BLaER1 treated with 17β-estradiol and CSF1 and Interleukin-3, amounts not matched to agents 10 nM and 100 nM (cell line): ENCODE measurements at regions not wholly inside any gene's neighbourhood (a gene's known extent, or its start where the extent isn't known, plus 50 kb on each side); places are given as distances from the start of the nearest gene placed in this dataset.

ENCODE experiments used
- H3K27ac ChIP-seq, 11 experiments: shearing (Covaris generic); formaldehyde crosslinking; 2 replicates each; pipeline ENCODE4 v1.8.1; 2022
- H3K27me3 ChIP-seq, 11 experiments: shearing (Covaris generic); formaldehyde crosslinking; 2 replicates each; pipeline ENCODE4 v1.8.1; 2022
- H3K36me3 ChIP-seq, 11 experiments: shearing (Covaris generic); formaldehyde crosslinking; 2 replicates each; pipeline ENCODE4 v1.8.1; 2022
- H3K4me1 ChIP-seq, 10 experiments: shearing (Covaris generic); formaldehyde crosslinking; 2 replicates each; pipeline ENCODE4 v1.8.1; 2022
- H3K4me2 ChIP-seq, 11 experiments: shearing (Covaris generic); formaldehyde crosslinking; 2 replicates each; pipeline ENCODE4 v1.8.1; 2022
- H3K4me3 ChIP-seq, 10 experiments: shearing (Covaris generic); formaldehyde crosslinking; 2 replicates each; pipeline ENCODE4 v1.8.1; 2022
- H3K9ac ChIP-seq, 11 experiments: shearing (Covaris generic); formaldehyde crosslinking; 2 replicates each; pipeline ENCODE4 v1.8.1; 2022
- H3K9me3 ChIP-seq, 11 experiments: shearing (Covaris generic); formaldehyde crosslinking; replicated peaks in 1 of 11; 2 replicates each; pipeline ENCODE4 v1.8.1; 2022
- H4K20me1 ChIP-seq, 11 experiments: shearing (Covaris generic); formaldehyde crosslinking; 2 replicates each; pipeline ENCODE4 v1.8.1; 2022
- Cebpa-rat ChIP-seq, 11 experiments: shearing (Covaris generic); IDR thresholded peaks; 2 replicates each; pipeline ENCODE4 v1.8.1; 2022

DNA sequence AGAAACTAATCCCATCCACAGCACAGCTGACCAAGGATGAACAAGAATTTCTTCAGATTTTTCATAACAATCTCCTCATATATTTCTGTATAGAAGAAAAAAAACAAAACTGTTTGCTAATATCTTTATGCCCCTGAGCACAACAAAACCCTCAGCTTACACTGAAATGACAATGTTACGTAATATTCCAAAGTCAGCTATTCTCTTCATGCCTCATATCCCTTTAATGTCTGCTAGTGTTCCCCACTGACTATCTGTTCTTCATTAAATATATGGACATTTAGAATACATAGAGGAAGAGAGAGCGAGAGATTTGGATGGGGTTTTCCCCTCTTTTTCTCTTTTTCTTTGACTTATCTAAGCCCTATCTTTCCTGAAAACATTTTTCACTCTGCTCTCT is 87.9 kb upstream of the GULP1 start:
- Histone ChIP-seq H3K27me3 (no peaks in the 10 kb centered on the region), H3K27ac (no peak overlapping the region), H3K4me3 (no peak overlapping the region), H3K4me1 (peaks cover 0 to 12% (median 0%) of the 10 kb centered on the region in 10 experiments; a peak in 2 of 20 replicates), H3K9ac (no peak overlapping the region), H4K20me1 (no peaks in the 10 kb centered on the region), H3K4me2 (peak overlapping the region in 2 of 11 experiments; percentile 8 to 25; a peak in 1 of 22 replicates), H3K9me3 (no peaks in the 10 kb centered on the region), H3K36me3 (no peaks in the 10 kb centered on the region)
- peak in 2 of 11 experiments; percentile 16 to 50; a peak in 2 of 22 replicates for TF ChIP-seq Cebpa-rat (IDR thresholded peaks at IDR 0.05)

DNA sequence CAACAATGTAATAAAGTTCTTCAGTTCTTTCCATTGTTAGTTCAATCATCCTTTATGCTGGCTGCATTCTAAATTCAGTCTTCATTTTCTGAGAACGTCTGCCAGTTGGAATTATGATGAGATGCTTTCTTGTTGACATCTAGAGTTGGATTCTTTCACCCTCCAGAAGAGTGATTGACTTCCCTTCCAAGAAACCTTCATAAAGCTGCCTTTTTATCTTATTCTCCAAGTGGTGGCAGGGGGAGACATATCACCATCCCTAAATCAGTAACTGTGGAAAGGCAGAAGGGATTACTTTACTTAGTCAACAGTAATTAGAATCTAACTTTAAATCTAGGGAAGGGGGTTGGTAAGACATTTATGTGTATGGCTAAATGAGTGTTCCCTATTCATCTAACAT is 86.8 kb upstream of the GULP1 start:
- no peak overlapping the region for H3K27ac ChIP-seq
- TF ChIP-seq Cebpa-rat (IDR thresholded peaks at IDR 0.05) = no peak
- no peak overlapping the region for H3K9ac ChIP-seq
- H3K4me1 ChIP-seq = peaks cover 0 to 12% (median 0%) of the 10 kb centered on the region in 10 experiments; a peak in 2 of 20 replicates
- H3K27me3 ChIP-seq = no peaks in the 10 kb centered on the region
- no peaks in the 10 kb centered on the region for H3K36me3 ChIP-seq
- no peak overlapping the region for H3K4me3 ChIP-seq
- no peaks in the 10 kb centered on the region for H3K9me3 ChIP-seq
- no peak overlapping the region for H3K4me2 ChIP-seq
- no peaks in the 10 kb centered on the region for H4K20me1 ChIP-seq

DNA sequence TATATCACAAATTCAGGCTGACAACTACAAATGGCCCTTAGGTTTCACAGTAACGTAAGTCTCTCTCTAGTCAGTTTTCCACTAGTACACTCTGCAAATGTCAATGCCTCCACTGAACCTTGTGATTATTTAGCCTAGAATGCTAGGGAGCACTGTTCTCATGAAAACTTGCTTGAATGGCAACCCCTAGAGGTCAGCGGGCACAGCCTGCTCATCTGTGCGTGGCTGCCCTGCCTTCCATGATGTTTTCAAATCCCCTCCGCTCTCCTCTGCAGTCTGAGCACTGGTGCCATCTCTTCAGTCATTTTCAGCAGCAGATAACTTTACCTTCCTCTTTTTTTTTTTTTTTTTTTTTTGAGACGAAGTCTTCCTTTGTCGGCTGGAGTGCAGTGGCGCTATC is 84.1 kb upstream of the GULP1 start:
- Histone ChIP-seq H3K4me1 (peaks cover 0 to 12% (median 0%) of the 10 kb centered on the region in 10 experiments; a peak in 2 of 20 replicates), H3K27ac (no peak overlapping the region), H3K36me3 (no peaks in the 10 kb centered on the region), H3K9me3 (no peaks in the 10 kb centered on the region), H3K4me2 (no peak overlapping the region), H3K4me3 (no peak overlapping the region), H3K9ac (no peak overlapping the region), H4K20me1 (no peaks in the 10 kb centered on the region), H3K27me3 (no peaks in the 10 kb centered on the region)
- no peak for TF ChIP-seq Cebpa-rat (IDR thresholded peaks at IDR 0.05)

DNA sequence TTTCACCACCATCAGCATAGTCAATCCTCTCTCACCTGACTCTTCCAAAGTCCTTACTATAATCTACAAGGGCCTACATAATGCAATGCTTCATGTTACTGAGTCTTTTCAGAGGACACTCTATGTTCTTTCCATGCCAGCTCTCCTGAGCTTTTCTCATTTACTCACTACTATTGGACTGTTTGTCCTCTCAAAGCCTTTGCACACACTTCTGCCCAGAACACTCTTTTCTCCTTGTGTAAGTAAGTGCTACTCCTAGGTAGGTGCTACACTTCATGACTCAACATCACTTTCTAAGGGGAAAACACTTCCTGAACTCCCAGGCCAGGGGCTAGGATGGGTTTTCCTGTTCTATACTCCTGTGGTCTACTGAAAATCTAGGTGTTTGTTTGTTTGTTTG is 82.5 kb upstream of the GULP1 start:
- Histone ChIP-seq H3K9ac (no peak overlapping the region), H3K4me2 (no peak overlapping the region), H3K27ac (no peak overlapping the region), H4K20me1 (no peaks in the 10 kb centered on the region), H3K36me3 (no peaks in the 10 kb centered on the region), H3K9me3 (no peaks in the 10 kb centered on the region), H3K4me1 (peaks cover 0 to 2% (median 0%) of the 10 kb centered on the region in 10 experiments; a peak in 1 of 20 replicates), H3K4me3 (no peak overlapping the region), H3K27me3 (no peaks in the 10 kb centered on the region)
- no peak for TF ChIP-seq Cebpa-rat (IDR thresholded peaks at IDR 0.05)

DNA sequence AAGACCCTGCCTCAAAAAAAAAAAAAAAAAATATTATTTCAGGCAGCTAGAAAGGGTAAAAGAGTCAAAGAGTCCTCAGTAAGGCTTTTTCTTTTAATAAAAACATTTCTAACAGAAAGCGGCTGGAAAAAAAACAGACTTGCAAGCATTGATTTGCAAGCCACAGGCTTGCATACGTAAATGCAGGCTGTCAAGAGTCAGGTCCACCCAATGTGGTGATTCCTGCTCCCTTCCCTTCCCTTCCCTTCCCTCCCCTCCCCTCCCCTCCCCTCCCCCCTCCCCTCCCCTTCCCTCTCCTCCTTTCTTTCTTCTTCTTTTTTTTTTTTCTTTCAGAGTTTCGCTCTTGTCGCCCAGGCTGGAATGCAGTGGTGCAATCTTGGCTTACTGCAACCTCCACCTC is 74.4 kb upstream of the GULP1 start:
- Histone ChIP-seq H3K9me3 (no peaks in the 10 kb centered on the region), H3K4me2 (no peak overlapping the region), H3K4me1 (no peaks in the 10 kb centered on the region), H3K36me3 (no peaks in the 10 kb centered on the region), H4K20me1 (no peaks in the 10 kb centered on the region), H3K4me3 (no peak overlapping the region), H3K9ac (no peak overlapping the region), H3K27ac (no peak overlapping the region), H3K27me3 (no peaks in the 10 kb centered on the region)
- TF ChIP-seq Cebpa-rat (IDR thresholded peaks at IDR 0.05) = no peak

DNA sequence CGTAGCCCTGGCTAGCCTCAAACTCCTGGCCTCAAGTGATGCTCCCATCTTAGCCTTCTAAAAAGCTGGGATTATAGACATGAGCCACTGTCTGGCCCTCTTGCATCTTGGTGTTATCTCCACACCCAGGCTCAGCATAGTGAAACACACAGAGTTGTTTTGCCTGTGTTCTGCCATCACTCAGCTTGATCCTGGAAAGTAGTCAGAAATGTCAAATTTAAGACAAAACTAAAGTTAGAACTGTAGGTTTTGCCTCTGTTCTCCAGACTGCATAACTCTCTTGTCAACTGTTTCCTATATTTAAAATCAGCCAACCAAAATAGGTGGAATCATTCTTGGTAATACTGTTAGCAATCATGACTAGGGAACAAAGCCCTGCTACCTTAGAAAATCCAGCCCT is 72.1 kb upstream of the GULP1 start:
- Histone ChIP-seq H3K9me3 (peaks cover 0 to 6% (median 0%) of the 10 kb centered on the region in 11 experiments; a peak in 1 of 22 replicates), H4K20me1 (no peaks in the 10 kb centered on the region), H3K4me2 (no peak overlapping the region), H3K4me3 (no peak overlapping the region), H3K27ac (no peak overlapping the region), H3K27me3 (no peaks in the 10 kb centered on the region), H3K36me3 (no peaks in the 10 kb centered on the region), H3K9ac (no peak overlapping the region), H3K4me1 (peaks cover 0 to 13% (median 9%) of the 10 kb centered on the region in 10 experiments; a peak in 11 of 20 replicates)
- no peak for TF ChIP-seq Cebpa-rat (IDR thresholded peaks at IDR 0.05)

DNA sequence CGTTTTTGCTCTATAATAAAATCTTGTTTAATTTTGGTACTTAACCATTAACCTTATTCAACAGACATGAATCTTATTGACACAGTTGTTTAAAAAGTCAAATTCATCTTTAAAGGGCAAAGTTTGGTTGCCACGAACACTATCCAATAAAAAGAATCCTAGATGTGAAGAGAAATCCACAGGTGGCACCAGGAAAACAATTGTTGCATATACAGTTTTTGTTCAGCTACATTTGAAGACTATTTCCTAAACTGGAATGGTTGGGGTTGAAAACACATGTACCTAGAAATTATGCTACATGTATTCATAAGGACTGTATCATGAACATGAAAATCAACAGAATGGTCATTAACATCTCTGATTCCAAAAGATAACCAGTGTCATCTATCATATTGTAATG is 71.1 kb upstream of the GULP1 start:
- H3K4me3 ChIP-seq = no peak overlapping the region
- TF ChIP-seq Cebpa-rat (IDR thresholded peaks at IDR 0.05) = no peak
- H3K27ac ChIP-seq = no peak overlapping the region
- no peaks in the 10 kb centered on the region for H3K27me3 ChIP-seq
- H3K4me1 ChIP-seq = peaks cover 0 to 20% (median 10%) of the 10 kb centered on the region in 10 experiments; a peak in 11 of 20 replicates
- H3K36me3 ChIP-seq = no peaks in the 10 kb centered on the region
- no peaks in the 10 kb centered on the region for H4K20me1 ChIP-seq
- no peak overlapping the region for H3K4me2 ChIP-seq
- no peak overlapping the region for H3K9ac ChIP-seq
- H3K9me3 ChIP-seq = peaks cover 0 to 6% (median 0%) of the 10 kb centered on the region in 11 experiments; a peak in 1 of 22 replicates

DNA sequence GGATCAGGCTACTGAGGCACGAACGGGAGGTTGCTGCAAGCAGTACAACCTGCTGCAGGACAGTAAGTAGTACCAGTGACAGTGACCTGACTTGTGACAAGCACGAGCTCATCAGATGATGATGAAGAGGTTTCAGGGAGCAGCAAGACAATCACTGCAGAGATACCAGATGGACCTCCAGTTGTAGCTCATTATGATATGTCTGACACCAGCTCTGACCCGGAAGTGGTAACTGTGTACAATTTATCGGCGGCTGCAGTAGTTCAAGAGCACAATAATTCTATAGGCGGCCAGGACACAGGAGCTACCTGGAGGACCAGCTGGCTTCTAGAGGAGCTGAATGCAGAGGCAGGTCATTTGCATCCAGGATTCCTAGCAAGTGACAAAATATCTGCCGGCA is 64.0 kb upstream of the GULP1 start:
- Histone ChIP-seq H3K9ac (no peak overlapping the region), H3K9me3 (peaks cover 0 to 6% (median 0%) of the 10 kb centered on the region in 11 experiments; a peak in 1 of 22 replicates), H3K27me3 (no peaks in the 10 kb centered on the region), H3K27ac (no peak overlapping the region), H3K4me3 (no peak overlapping the region), H3K36me3 (no peaks in the 10 kb centered on the region), H4K20me1 (no peaks in the 10 kb centered on the region), H3K4me2 (no peak overlapping the region), H3K4me1 (peaks cover 0 to 20% (median 10%) of the 10 kb centered on the region in 10 experiments; a peak in 11 of 20 replicates)
- no peak for TF ChIP-seq Cebpa-rat (IDR thresholded peaks at IDR 0.05)

DNA sequence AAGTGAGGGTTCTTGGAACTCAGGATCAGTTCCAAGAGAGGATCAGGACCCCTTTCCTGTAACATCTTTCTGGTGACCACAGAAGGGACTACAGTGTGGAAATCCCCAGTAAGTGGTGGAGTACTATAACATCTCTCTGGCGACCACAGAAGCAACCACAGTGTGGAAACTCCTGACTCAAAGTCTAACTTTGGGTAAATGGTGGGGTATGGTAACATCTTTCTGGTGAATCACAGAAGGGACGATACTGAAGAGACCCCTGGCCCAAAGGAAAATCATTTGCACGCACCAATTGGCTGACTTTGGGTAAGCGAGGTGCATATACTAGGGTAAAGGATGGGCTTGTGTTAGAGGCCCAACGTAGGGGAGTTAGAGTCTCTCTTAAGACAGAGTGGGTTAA is 56.3 kb upstream of the GULP1 start:
- H3K27ac ChIP-seq = peak overlapping the region in 1 of 11 experiments; percentile 11; a peak in 2 of 22 replicates
- H3K4me1 ChIP-seq = no peaks in the 10 kb centered on the region
- H3K9me3 ChIP-seq = peaks cover 18 to 38% (median 25%) of the 10 kb centered on the region in 11 experiments
- no peak for TF ChIP-seq Cebpa-rat (IDR thresholded peaks at IDR 0.05)
- H3K36me3 ChIP-seq = no peaks in the 10 kb centered on the region
- H4K20me1 ChIP-seq = no peaks in the 10 kb centered on the region
- no peaks in the 10 kb centered on the region for H3K27me3 ChIP-seq
- H3K4me2 ChIP-seq = no peak overlapping the region
- no peak overlapping the region for H3K9ac ChIP-seq
- H3K4me3 ChIP-seq = no peak overlapping the region

DNA sequence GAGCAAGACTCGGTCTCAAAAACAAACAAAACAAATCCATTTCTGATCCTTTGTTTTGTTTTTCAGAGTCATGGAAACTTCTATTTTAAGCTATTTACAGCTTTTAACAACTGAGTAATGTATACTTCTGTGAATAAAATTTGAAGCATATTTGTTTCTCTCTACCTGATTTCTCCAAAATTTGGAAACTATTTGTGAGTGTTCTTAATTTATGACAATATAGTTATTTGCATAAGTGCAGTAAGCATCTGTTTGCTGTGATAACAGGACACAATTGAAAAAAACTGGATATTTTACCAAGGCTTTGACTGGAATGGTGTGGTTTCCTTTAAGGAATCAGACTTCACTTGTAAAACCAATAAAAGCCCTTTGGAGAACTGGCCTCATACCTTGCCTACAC is 53.3 kb upstream of the GULP1 start:
- H3K27ac ChIP-seq = no peak overlapping the region
- no peaks in the 10 kb centered on the region for H3K36me3 ChIP-seq
- TF ChIP-seq Cebpa-rat (IDR thresholded peaks at IDR 0.05) = no peak
- no peak overlapping the region for H3K4me3 ChIP-seq
- no peaks in the 10 kb centered on the region for H4K20me1 ChIP-seq
- H3K4me1 ChIP-seq = peaks cover 0 to 8% (median 0%) of the 10 kb centered on the region in 10 experiments; a peak in 2 of 20 replicates
- H3K4me2 ChIP-seq = no peak overlapping the region
- peaks cover 18 to 38% (median 25%) of the 10 kb centered on the region in 11 experiments for H3K9me3 ChIP-seq
- H3K9ac ChIP-seq = no peak overlapping the region
- no peaks in the 10 kb centered on the region for H3K27me3 ChIP-seq
